ENCODE measurements at regions not wholly inside any gene's neighbourhood (a gene's known extent, or its start where the extent isn't known, plus 50 kb on each side); places are given as distances from the start of the nearest gene placed in this dataset.

- TF ChIP-seq ZNF462 (CRISPR knock-in tag; IDR thresholded peaks at IDR 0.05), result no peak
- TF ChIP-seq, protein P1, sequence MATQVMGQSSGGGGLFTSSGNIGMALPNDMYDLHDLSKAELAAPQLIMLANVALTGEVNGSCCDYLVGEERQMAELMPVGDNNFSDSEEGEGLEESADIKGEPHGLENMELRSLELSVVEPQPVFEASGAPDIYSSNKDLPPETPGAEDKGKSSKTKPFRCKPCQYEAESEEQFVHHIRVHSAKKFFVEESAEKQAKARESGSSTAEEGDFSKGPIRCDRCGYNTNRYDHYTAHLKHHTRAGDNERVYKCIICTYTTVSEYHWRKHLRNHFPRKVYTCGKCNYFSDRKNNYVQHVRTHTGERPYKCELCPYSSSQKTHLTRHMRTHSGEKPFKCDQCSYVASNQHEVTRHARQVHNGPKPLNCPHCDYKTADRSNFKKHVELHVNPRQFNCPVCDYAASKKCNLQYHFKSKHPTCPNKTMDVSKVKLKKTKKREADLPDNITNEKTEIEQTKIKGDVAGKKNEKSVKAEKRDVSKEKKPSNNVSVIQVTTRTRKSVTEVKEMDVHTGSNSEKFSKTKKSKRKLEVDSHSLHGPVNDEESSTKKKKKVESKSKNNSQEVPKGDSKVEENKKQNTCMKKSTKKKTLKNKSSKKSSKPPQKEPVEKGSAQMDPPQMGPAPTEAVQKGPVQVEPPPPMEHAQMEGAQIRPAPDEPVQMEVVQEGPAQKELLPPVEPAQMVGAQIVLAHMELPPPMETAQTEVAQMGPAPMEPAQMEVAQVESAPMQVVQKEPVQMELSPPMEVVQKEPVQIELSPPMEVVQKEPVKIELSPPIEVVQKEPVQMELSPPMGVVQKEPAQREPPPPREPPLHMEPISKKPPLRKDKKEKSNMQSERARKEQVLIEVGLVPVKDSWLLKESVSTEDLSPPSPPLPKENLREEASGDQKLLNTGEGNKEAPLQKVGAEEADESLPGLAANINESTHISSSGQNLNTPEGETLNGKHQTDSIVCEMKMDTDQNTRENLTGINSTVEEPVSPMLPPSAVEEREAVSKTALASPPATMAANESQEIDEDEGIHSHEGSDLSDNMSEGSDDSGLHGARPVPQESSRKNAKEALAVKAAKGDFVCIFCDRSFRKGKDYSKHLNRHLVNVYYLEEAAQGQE (IDR thresholded peaks at IDR 0.05; ENCODE audit: unreplicated experiment), result no peak
- no peak for TF ChIP-seq STAT1 (IDR thresholded peaks at IDR 0.05; ENCODE audit: unreplicated experiment)
These were observed 57.4 kb upstream of the DACT2 start (continued) for GRCh38 chr6:168376811-168377483.

- Histone ChIP-seq H3F3A (replicated peaks; ENCODE audit: low read depth) (no peaks in the 10 kb centered on the region), H4K20me1 (replicated peaks; ENCODE audit: insufficient read depth) (no peaks in the 10 kb centered on the region), H3K79me2 (replicated peaks; ENCODE audit: insufficient read depth) (no peaks in the 10 kb centered on the region), H3K27me3 (ENCODE audit: insufficient read depth) (no peaks in the 10 kb centered on the region), H3K27ac (ENCODE audit: low read depth) (no peak overlapping the region), H3K4me2 (no peak overlapping the region), H2AFZ (no peak overlapping the region), H3K9me2 (ENCODE audit: insufficient read depth) (no peaks in the 10 kb centered on the region), H3K36me3 (ENCODE audit: insufficient read depth) (no peaks in the 10 kb centered on the region), H3K4me1 (ENCODE audit: insufficient read depth) (no peaks in the 10 kb centered on the region), H3K4me3 (no peak overlapping the region)
- Mint-ChIP-seq H3K4me3 (no peak overlapping the region), H3K9me3 (peaks cover 52% of the 10 kb centered on the region), H3K4me1 (peaks cover 5% of the 10 kb centered on the region), H3K36me3 (ENCODE audit: low read depth) (peaks cover 43% of the 10 kb centered on the region), H3K27ac (no peak overlapping the region), H3K27me3 (ENCODE audit: insufficient read depth, low read depth, poor library complexity) (peaks cover 19% of the 10 kb centered on the region)
- no peak for ATAC-seq
- no peak for DNase-seq (ENCODE audit: low spot score)
- no peak for TF ChIP-seq POLR2AphosphoS5 (IDR thresholded peaks at IDR 0.05; ENCODE audit: low read depth)
- TF ChIP-seq, protein P1 (IDR thresholded peaks at IDR 0.05; ENCODE audit: unreplicated experiment), result no peak
- TF ChIP-seq ZNF331 (CRISPR knock-in tag; IDR thresholded peaks at IDR 0.05; ENCODE audit: low read depth), result no peak
- no peak for TF ChIP-seq EZH2phosphoT487 (IDR thresholded peaks at IDR 0.05; ENCODE audit: unreplicated experiment)
- TF ChIP-seq ZNF114 (CRISPR knock-in tag; IDR thresholded peaks at IDR 0.05), result no peak
- TF ChIP-seq EZH2 (IDR thresholded peaks at IDR 0.05; ENCODE audit: low read depth, unreplicated experiment), result no peak
- no peak for TF ChIP-seq JUNB (IDR thresholded peaks at IDR 0.05; ENCODE audit: unreplicated experiment)
- TF ChIP-seq, protein P2, sequence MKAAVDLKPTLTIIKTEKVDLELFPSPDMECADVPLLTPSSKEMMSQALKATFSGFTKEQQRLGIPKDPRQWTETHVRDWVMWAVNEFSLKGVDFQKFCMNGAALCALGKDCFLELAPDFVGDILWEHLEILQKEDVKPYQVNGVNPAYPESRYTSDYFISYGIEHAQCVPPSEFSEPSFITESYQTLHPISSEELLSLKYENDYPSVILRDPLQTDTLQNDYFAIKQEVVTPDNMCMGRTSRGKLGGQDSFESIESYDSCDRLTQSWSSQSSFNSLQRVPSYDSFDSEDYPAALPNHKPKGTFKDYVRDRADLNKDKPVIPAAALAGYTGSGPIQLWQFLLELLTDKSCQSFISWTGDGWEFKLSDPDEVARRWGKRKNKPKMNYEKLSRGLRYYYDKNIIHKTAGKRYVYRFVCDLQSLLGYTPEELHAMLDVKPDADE (IDR thresholded peaks at IDR 0.05), result no peak
- no peak for TF ChIP-seq CREB1 (CRISPR knock-in tag; IDR thresholded peaks at IDR 0.05; ENCODE audit: low read depth)
These were observed 57.9 kb upstream of the DACT2 start for GRCh38 chr6:168377484-168377855.

Data from GM23338 (cell line).